GM12878 (cell line): ENCODE measurements at regions not wholly inside any gene's neighbourhood (a gene's known extent, or its start where the extent isn't known, plus 50 kb on each side); places are given as distances from the start of the nearest gene placed in this dataset.

Source experiments
- CREB1 ChIP-seq: IDR thresholded peaks from 2 replicates; pipeline ENCODE4 v1.6.1; 2012; ENCODE audit warnings: low read depth, mild to moderate bottlenecking, inconsistent platforms
- CTCF ChIP-seq, 3 experiments: IDR thresholded peaks in 2 of 3; conservative IDR thresholded peaks in 1 of 3; 2 replicates each; pipeline ENCODE4 v1.5.1; 2011; ENCODE audit warnings: low read depth in 3 of 3, low read length in 3 of 3, mild to moderate bottlenecking in 3 of 3, control low read depth in 2 of 3, moderate library complexity in 2 of 3, inconsistent platforms in 1 of 3, mixed read lengths in 1 of 3; ENCODE audit not compliant: control insufficient read depth in 2 of 3, insufficient read depth in 1 of 3; ENCODE audit errors: extremely low read depth in 1 of 3
- DPF2 ChIP-seq: fragments of 450-650 bp; IDR thresholded peaks from 2 replicates; pipeline ENCODE4 v1.6.1; 2017; ENCODE audit warnings: mild to moderate bottlenecking
- EP300 ChIP-seq, 2 experiments: fragments of 150-350 bp in 1 of 2; IDR thresholded peaks; 2 replicates each; pipeline ENCODE4 v1.6.1; 2011 to 2012; ENCODE audit warnings: low read depth in 2 of 2, low read length in 2 of 2, borderline replicate concordance in 1 of 2, improper control_type of control experiment in 1 of 2, inconsistent platforms in 1 of 2; ENCODE audit not compliant: control insufficient read depth in 1 of 2
- EZH2 ChIP-seq: IDR thresholded peaks from 2 replicates; pipeline ENCODE4 v1.6.1; 2012; ENCODE audit warnings: low read depth, mild to moderate bottlenecking, control low read depth, inconsistent platforms, low read length, borderline replicate concordance; ENCODE audit not compliant: control insufficient read depth
- FOS ChIP-seq: IDR thresholded peaks from 3 replicates; pipeline ENCODE4 v1.6.1; 2011; ENCODE audit warnings: borderline replicate concordance; ENCODE audit not compliant: insufficient read length; ENCODE audit errors: extremely low read depth
- MEF2A ChIP-seq: IDR thresholded peaks from 2 replicates; pipeline ENCODE4 v1.6.1; 2011; ENCODE audit warnings: low read depth, mild to moderate bottlenecking, low read length, moderate library complexity; ENCODE audit not compliant: insufficient read depth
- POLR2A ChIP-seq: IDR thresholded peaks from 2 replicates; pipeline ENCODE4 v1.6.1; 2011; ENCODE audit warnings: low read depth, mild to moderate bottlenecking, low read length
- YY1 ChIP-seq: IDR thresholded peaks from 2 replicates; pipeline ENCODE4 v1.6.1; 2011; ENCODE audit warnings: low read depth, mild to moderate bottlenecking, low read length
- ZBTB4 ChIP-seq: fragments of 450-650 bp; formaldehyde crosslinking; IDR thresholded peaks from 2 replicates; pipeline ENCODE4 v1.4.0; 2022; ENCODE audit warnings: mild to moderate bottlenecking, moderate library complexity

- TF ChIP-seq POLR2A: no peak
- TF ChIP-seq EP300 (IDR thresholded peaks at IDR 0.05; ENCODE audit: borderline replicate concordance in 1 of 2, control insufficient read depth in 1 of 2, low read depth in 2 of 2, low read length in 2 of 2): no peak
- TF ChIP-seq YY1: no peak
- TF ChIP-seq DPF2: no peak
- no peak for TF ChIP-seq ZBTB4 (CRISPR knock-in tag)
- TF ChIP-seq CREB1: no peak
- TF ChIP-seq EZH2: no peak
- no peak for TF ChIP-seq CTCF (IDR thresholded peaks at IDR 0.05 in 2 of 3, conservative IDR thresholded peaks at IDR 0.05 in 1 of 3; ENCODE audit: control insufficient read depth in 2 of 3, extremely low read depth in 1 of 3, insufficient read depth in 1 of 3, low read depth in 3 of 3, low read length in 3 of 3)
- TF ChIP-seq MEF2A: no peak
- no peak for TF ChIP-seq FOS
These were observed 991.6 kb downstream of the BRD1 start for GRCh38 chr22:48835857-48836672.
